ENCODE measurements at regions not wholly inside any gene's neighbourhood (a gene's known extent, or its start where the extent isn't known, plus 50 kb on each side); places are given as distances from the start of the nearest gene placed in this dataset.

DNA sequence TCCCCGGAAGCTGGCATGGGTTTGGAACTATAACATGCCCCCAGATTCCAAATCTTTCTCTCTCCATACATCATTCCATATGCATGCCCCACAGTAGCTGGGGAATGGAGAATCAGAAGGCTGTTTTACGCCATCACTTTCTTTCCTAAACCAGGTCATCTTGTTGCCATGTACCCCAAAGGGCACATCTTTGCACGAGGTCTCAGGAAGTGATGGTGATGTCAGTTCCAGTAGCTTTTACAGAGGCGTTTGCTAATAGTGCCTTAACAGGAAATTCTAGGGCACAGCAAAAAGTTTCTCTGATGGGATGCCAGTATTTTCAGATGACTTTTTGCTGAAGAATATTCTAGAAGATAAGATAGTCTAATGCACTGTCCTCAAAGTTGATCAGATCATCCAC lies 241.5 kb downstream of the MAF start:
- Mint-ChIP-seq H3K36me3 (ENCODE audit: low read depth, unreplicated experiment) (no peaks in the 10 kb centered on the region), H3K4me1 (ENCODE audit: low read depth, unreplicated experiment) (peaks cover 4% of the 10 kb centered on the region), H3K27ac (ENCODE audit: unreplicated experiment) (no peak overlapping the region), H3K9me3 (ENCODE audit: unreplicated experiment) (peaks cover 4% of the 10 kb centered on the region), H3K27me3 (ENCODE audit: low read depth, unreplicated experiment) (peaks cover 17% of the 10 kb centered on the region), H3K4me3 (ENCODE audit: unreplicated experiment) (no peak overlapping the region)
- Histone ChIP-seq H3K4me3 (ENCODE audit: insufficient read depth, low read depth, low read length) (no peak overlapping the region), H4K20me1 (ENCODE audit: insufficient read depth, low read length) (no peaks in the 10 kb centered on the region), H3K9ac (ENCODE audit: low read length) (no peak overlapping the region), H3K9me3 (ENCODE audit: insufficient read depth, low read depth, low read length) (peaks cover 6% of the 10 kb centered on the region), H3K79me2 (ENCODE audit: insufficient read depth, low read length) (no peaks in the 10 kb centered on the region), H3K4me2 (ENCODE audit: low read length) (no peak overlapping the region), H3K4me1 (ENCODE audit: insufficient read depth, low read length) (no peaks in the 10 kb centered on the region), H3K27me3 (ENCODE audit: insufficient read depth, low read length) (no peaks in the 10 kb centered on the region), H3K27ac (ENCODE audit: low read depth, low read length) (no peak overlapping the region), H3K36me3 (ENCODE audit: insufficient read depth, low read length) (no peaks in the 10 kb centered on the region), H2AFZ (ENCODE audit: low read depth, low read length) (no peak overlapping the region)
- TF ChIP-seq EZH2 (IDR thresholded peaks at IDR 0.05; ENCODE audit: insufficient read depth, low read length) = no peak
- TF ChIP-seq CTCF (IDR thresholded peaks at IDR 0.05; ENCODE audit: insufficient read depth, low read depth, low read length) = no peak
- DNase-seq (ENCODE audit: low read depth) = no peak
- no peak for FAIRE-seq

- Histone ChIP-seq H3K4me3 (ENCODE audit: insufficient read depth, low read depth, low read length) (no peak overlapping the region), H3K9ac (ENCODE audit: low read length) (no peak overlapping the region), H4K20me1 (ENCODE audit: insufficient read depth, low read length) (no peaks in the 10 kb centered on the region), H3K36me3 (ENCODE audit: insufficient read depth, low read length) (no peaks in the 10 kb centered on the region), H3K27me3 (ENCODE audit: insufficient read depth, low read length) (no peaks in the 10 kb centered on the region), H2AFZ (ENCODE audit: low read depth, low read length) (no peak overlapping the region), H3K9me3 (ENCODE audit: insufficient read depth, low read depth, low read length) (peaks cover 3% of the 10 kb centered on the region), H3K4me1 (ENCODE audit: insufficient read depth, low read length) (no peaks in the 10 kb centered on the region), H3K4me2 (ENCODE audit: low read length) (no peak overlapping the region), H3K79me2 (ENCODE audit: insufficient read depth, low read length) (no peaks in the 10 kb centered on the region), H3K27ac (ENCODE audit: low read depth, low read length) (no peak overlapping the region)
- DNase-seq (ENCODE audit: low read depth) (no peak), FAIRE-seq (no peak)
- Mint-ChIP-seq H3K27ac (ENCODE audit: unreplicated experiment) (no peak overlapping the region), H3K9me3 (ENCODE audit: unreplicated experiment) (peaks cover 2% of the 10 kb centered on the region), H3K4me1 (ENCODE audit: low read depth, unreplicated experiment) (peaks cover 4% of the 10 kb centered on the region), H3K27me3 (ENCODE audit: low read depth, unreplicated experiment) (peaks cover 17% of the 10 kb centered on the region), H3K36me3 (ENCODE audit: low read depth, unreplicated experiment) (no peaks in the 10 kb centered on the region), H3K4me3 (ENCODE audit: unreplicated experiment) (no peak overlapping the region)
- TF ChIP-seq CTCF (IDR thresholded peaks at IDR 0.05; ENCODE audit: insufficient read depth, low read depth, low read length) = no peak
- no peak for TF ChIP-seq EZH2 (IDR thresholded peaks at IDR 0.05; ENCODE audit: insufficient read depth, low read length)
Measured at GRCh38 chr16:79358188-79358587, 242.3 kb downstream of the MAF start.

GRCh38 chr16:79355600-79356358 lies 244.8 kb downstream of the MAF start:
- Histone ChIP-seq H3K9ac (ENCODE audit: low read length) (no peak overlapping the region), H3K4me2 (ENCODE audit: low read length) (no peak overlapping the region), H3K27ac (ENCODE audit: low read depth, low read length) (no peak overlapping the region), H3K27me3 (ENCODE audit: insufficient read depth, low read length) (no peaks in the 10 kb centered on the region), H2AFZ (ENCODE audit: low read depth, low read length) (no peak overlapping the region), H3K79me2 (ENCODE audit: insufficient read depth, low read length) (no peaks in the 10 kb centered on the region), H3K4me1 (ENCODE audit: insufficient read depth, low read length) (no peaks in the 10 kb centered on the region), H3K36me3 (ENCODE audit: insufficient read depth, low read length) (no peaks in the 10 kb centered on the region), H3K9me3 (ENCODE audit: insufficient read depth, low read depth, low read length) (peaks cover 3% of the 10 kb centered on the region), H4K20me1 (ENCODE audit: insufficient read depth, low read length) (no peaks in the 10 kb centered on the region), H3K4me3 (ENCODE audit: insufficient read depth, low read depth, low read length) (no peak overlapping the region)
- Mint-ChIP-seq H3K4me1 (ENCODE audit: low read depth, unreplicated experiment) (peaks cover 4% of the 10 kb centered on the region), H3K27ac (ENCODE audit: unreplicated experiment) (no peak overlapping the region), H3K27me3 (ENCODE audit: low read depth, unreplicated experiment) (peaks cover 13% of the 10 kb centered on the region), H3K4me3 (ENCODE audit: unreplicated experiment) (no peak overlapping the region), H3K36me3 (ENCODE audit: low read depth, unreplicated experiment) (no peaks in the 10 kb centered on the region), H3K9me3 (ENCODE audit: unreplicated experiment) (peaks cover 2% of the 10 kb centered on the region)
- DNase-seq (ENCODE audit: low read depth) = no peak
- TF ChIP-seq EZH2 (IDR thresholded peaks at IDR 0.05; ENCODE audit: insufficient read depth, low read length) (no peak), CTCF (IDR thresholded peaks at IDR 0.05; ENCODE audit: insufficient read depth, low read depth, low read length) (no peak)
- no peak for FAIRE-seq
